Thyroid gland (tissue), 4 donors: ENCODE measurements at regions not wholly inside any gene's neighbourhood (a gene's known extent, or its start where the extent isn't known, plus 50 kb on each side); places are given as distances from the start of the nearest gene placed in this dataset.

Experiments
- POLR2A ChIP-seq, 2 donors: fragments of 450-650 bp; IDR thresholded peaks; one replicate each; pipeline ENCODE4 v1.6.1; 2017; ENCODE audit warnings: antibody characterized with exemption in 2 of 2, mild to moderate bottlenecking in 2 of 2, moderate library complexity in 1 of 2
- TF ChIP-seq, protein P1 (sequence below), 6 experiments: fragments of 200-600 bp in 3 of 6; fragments of 450-650 bp in 3 of 6; sonication (generic) in 3 of 6; IDR thresholded peaks; one replicate each; pipeline ENCODE4 v1.5.1; 2016 to 2019; ENCODE audit warnings: antibody characterized with exemption in 6 of 6, mild to moderate bottlenecking in 2 of 6, inconsistent platforms in 1 of 6, moderate library complexity in 1 of 6

DNA sequence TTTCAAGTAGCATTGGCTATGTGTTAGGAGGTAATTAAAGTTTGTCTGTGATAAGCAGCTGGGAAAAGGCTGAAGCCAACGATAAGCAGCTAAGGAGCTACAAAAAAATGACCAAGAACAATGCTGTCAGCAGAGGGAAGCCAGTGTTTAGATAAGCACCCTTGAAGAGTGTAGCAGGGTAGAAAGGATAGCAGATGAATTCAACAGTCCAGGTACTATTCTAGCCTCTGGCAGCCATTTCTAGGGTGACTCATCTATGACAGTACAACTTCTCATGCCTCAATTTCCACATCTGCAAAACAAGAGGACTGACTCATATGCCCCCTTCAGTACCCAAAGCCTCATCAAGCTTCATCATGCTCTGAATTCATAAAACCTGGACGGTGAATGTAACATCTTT, 617.6 kb upstream of the UBE2E2 start:
- TF ChIP-seq POLR2A (IDR thresholded peaks at IDR 0.05): no peak
- TF ChIP-seq, protein P1, sequence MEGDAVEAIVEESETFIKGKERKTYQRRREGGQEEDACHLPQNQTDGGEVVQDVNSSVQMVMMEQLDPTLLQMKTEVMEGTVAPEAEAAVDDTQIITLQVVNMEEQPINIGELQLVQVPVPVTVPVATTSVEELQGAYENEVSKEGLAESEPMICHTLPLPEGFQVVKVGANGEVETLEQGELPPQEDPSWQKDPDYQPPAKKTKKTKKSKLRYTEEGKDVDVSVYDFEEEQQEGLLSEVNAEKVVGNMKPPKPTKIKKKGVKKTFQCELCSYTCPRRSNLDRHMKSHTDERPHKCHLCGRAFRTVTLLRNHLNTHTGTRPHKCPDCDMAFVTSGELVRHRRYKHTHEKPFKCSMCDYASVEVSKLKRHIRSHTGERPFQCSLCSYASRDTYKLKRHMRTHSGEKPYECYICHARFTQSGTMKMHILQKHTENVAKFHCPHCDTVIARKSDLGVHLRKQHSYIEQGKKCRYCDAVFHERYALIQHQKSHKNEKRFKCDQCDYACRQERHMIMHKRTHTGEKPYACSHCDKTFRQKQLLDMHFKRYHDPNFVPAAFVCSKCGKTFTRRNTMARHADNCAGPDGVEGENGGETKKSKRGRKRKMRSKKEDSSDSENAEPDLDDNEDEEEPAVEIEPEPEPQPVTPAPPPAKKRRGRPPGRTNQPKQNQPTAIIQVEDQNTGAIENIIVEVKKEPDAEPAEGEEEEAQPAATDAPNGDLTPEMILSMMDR (IDR thresholded peaks at IDR 0.05): no peak
